HCT116 (cell line): ENCODE measurements at regions not wholly inside any gene's neighbourhood (a gene's known extent, or its start where the extent isn't known, plus 50 kb on each side); places are given as distances from the start of the nearest gene placed in this dataset.

Source experiments
- ATAC-seq: fragments of 200-7000 bp; cut with Tn5 transposase; 2 replicates; pipeline ENCODE4 v1.9.1; 2020; ENCODE audit warnings: mild to moderate bottlenecking, moderate library complexity
- BruUV-seq: library from RNA; stranded (reverse); fragments of 400-500 nt; replicated peaks from 2 replicates; lab custom pipeline; 2021; lab: Mats Ljungman, UMichigan
- CTCF ChIA-PET: fragments of 300-600 bp; sonication (Branson Sonifier 250); formaldehyde crosslinking; loops from one replicate; lab custom pipeline; 2021; ENCODE audit warnings: antibody characterized with exemption; lab: Charles Lee
- POLR2A ChIA-PET: fragments of 300-600, 350-600 bp; sonication (Branson Sonifier 250); formaldehyde crosslinking; loops from one replicate; lab custom pipeline; 2021; ENCODE audit warnings: antibody characterized with exemption; lab: Charles Lee
- RAD21 ChIA-PET, 2 experiments: fragments of 300-600 bp; sonication (Branson Sonifier 250); formaldehyde crosslinking; loops; one replicate each; lab custom pipeline; 2023; ENCODE audit warnings: low total read pairs in 2 of 2; ENCODE audit not compliant: uncharacterized antibody in 2 of 2, unreplicated experiment in 2 of 2, low non-redundant PET in 1 of 2; lab: Charles Lee
- DNase-seq: peaks from one replicate; pipeline ENCODE4 v3.0.0-alpha.2; 2010; ENCODE audit warnings: low read depth, low spot score
- H2AFZ ChIP-seq: fragments of 200-600 bp; shearing (Covaris generic), sonication (generic); 2 replicates; pipeline ENCODE4 v1.6.1; 2017; ENCODE audit warnings: low read depth, mixed run types, mixed read lengths, antibody characterized with exemption, low read length; ENCODE audit not compliant: poor library complexity, severe bottlenecking
- H3K27ac ChIP-seq: 2 replicates; pipeline ENCODE4 v1.5.1; 2012; ENCODE audit warnings: low read depth, low read length
- H3K27me3 ChIP-seq: fragments of 200-600 bp; sonication (generic); 2 replicates; pipeline ENCODE4 v1.6.1; 2016; ENCODE audit warnings: mixed run types, low read length, mixed read lengths; ENCODE audit not compliant: insufficient read depth
- H3K36me3 ChIP-seq, 2 experiments: fragments of 200-500 bp in 1 of 2; fragments of 200-600 bp in 1 of 2; sonication (Bioruptor generic) in 1 of 2; sonication (generic) in 1 of 2; 2 replicates each; pipeline versions ENCODE4 v1.5.1 to v1.6.1; 2014 to 2016; ENCODE audit warnings: low read length in 2 of 2, inconsistent platforms in 1 of 2, mixed read lengths in 1 of 2, mixed run types in 1 of 2; ENCODE audit not compliant: insufficient read depth in 2 of 2, control insufficient read depth in 1 of 2
- H3K4me1 ChIP-seq, 2 experiments: fragments of 200-600 bp in 1 of 2; sonication (generic) in 1 of 2; 2 replicates each; pipeline versions ENCODE4 v1.5.1 to v1.6.1; 2012 to 2017; ENCODE audit warnings: low read length in 2 of 2, inconsistent platforms in 1 of 2, mild to moderate bottlenecking in 1 of 2, mixed read lengths in 1 of 2, mixed run types in 1 of 2, moderate library complexity in 1 of 2; ENCODE audit not compliant: insufficient read depth in 2 of 2, control insufficient read depth in 1 of 2
- H3K4me2 ChIP-seq: fragments of 200-600 bp; sonication (generic); 2 replicates; pipeline ENCODE4 v1.6.1; 2017; ENCODE audit warnings: mixed run types, low read length, mixed read lengths
- H3K4me3 ChIP-seq, 2 experiments: fragments of 200-600 bp in 1 of 2; sonication (generic) in 1 of 2; replicated peaks in 1 of 2; 2 replicates each; pipeline ENCODE4 v1.5.1; 2011 to 2016; ENCODE audit warnings: low read length in 2 of 2, control low read depth in 1 of 2, low read depth in 1 of 2, mild to moderate bottlenecking in 1 of 2, mixed read lengths in 1 of 2, mixed run types in 1 of 2
- H3K79me2 ChIP-seq: fragments of 200-600 bp; sonication (generic); 2 replicates; pipeline ENCODE4 v1.6.1; 2017; ENCODE audit warnings: mild to moderate bottlenecking, mixed run types, low read length, moderate library complexity, mixed read lengths; ENCODE audit not compliant: insufficient read depth
- H3K9ac ChIP-seq: fragments of 200-600 bp; sonication (generic); 2 replicates; pipeline ENCODE4 v1.6.1; 2016; ENCODE audit warnings: low read length, mixed read lengths
- H3K9me2 ChIP-seq: fragments of 200-600 bp; sonication (generic), shearing (Covaris generic); 2 replicates; pipeline ENCODE4 v1.6.1; 2017; ENCODE audit warnings: mixed run types, mild to moderate bottlenecking, moderate library complexity; ENCODE audit not compliant: insufficient read depth
- H3K9me3 ChIP-seq, 2 experiments: fragments of 200-500 bp in 1 of 2; fragments of 200-600 bp in 1 of 2; sonication (Bioruptor generic) in 1 of 2; sonication (generic) in 1 of 2; 2 replicates each; pipeline ENCODE4 v1.6.1; 2014 to 2017; ENCODE audit warnings: low read length in 2 of 2, mixed read lengths in 2 of 2, inconsistent platforms in 1 of 2, low read depth in 1 of 2, mild to moderate bottlenecking in 1 of 2, mixed run types in 1 of 2, moderate library complexity in 1 of 2; ENCODE audit not compliant: control insufficient read depth in 1 of 2, insufficient read depth in 1 of 2
- H4K20me1 ChIP-seq: fragments of 200-600 bp; sonication (generic), shearing (Covaris generic); 2 replicates; pipeline ENCODE4 v1.6.1; 2017; ENCODE audit warnings: mixed run types, mild to moderate bottlenecking, moderate library complexity; ENCODE audit not compliant: insufficient read depth
- CBX3 ChIP-seq: IDR thresholded peaks from 2 replicates; pipeline ENCODE4 v1.6.1; 2012; ENCODE audit warnings: low read depth
- CTCF ChIP-seq, 3 experiments: fragments of 200-600 bp in 1 of 3; sonication (generic) in 1 of 3; IDR thresholded peaks in 2 of 3; conservative IDR thresholded peaks in 1 of 3; 2 replicates each; pipeline ENCODE4 v1.5.1; 2012 to 2017; ENCODE audit warnings: low read depth in 2 of 3, low read length in 2 of 3, antibody characterized with exemption in 1 of 3, borderline replicate concordance in 1 of 3, control low read depth in 1 of 3, mild to moderate bottlenecking in 1 of 3, mixed read lengths in 1 of 3, mixed run types in 1 of 3, moderate library complexity in 1 of 3; ENCODE audit not compliant: insufficient read depth in 1 of 3
- MAX ChIP-seq: IDR thresholded peaks from 2 replicates; pipeline ENCODE4 v1.6.1; 2012
- POLR2A ChIP-seq: IDR thresholded peaks from 2 replicates; pipeline ENCODE4 v1.7.0; 2011; ENCODE audit warnings: borderline replicate concordance; ENCODE audit not compliant: insufficient read depth, insufficient read length; ENCODE audit errors: extremely low read depth
- RAD21 ChIP-seq: IDR thresholded peaks from 2 replicates; pipeline ENCODE4 v1.6.1; 2012; ENCODE audit warnings: low read depth, mild to moderate bottlenecking
- TCF7L2 ChIP-seq: IDR thresholded peaks from 2 replicates; pipeline ENCODE4 v1.7.0; 2011; ENCODE audit warnings: borderline replicate concordance, inconsistent platforms; ENCODE audit not compliant: insufficient read depth, insufficient read length; ENCODE audit errors: extremely low read depth
- YY1 ChIP-seq: IDR thresholded peaks from 2 replicates; pipeline ENCODE4 v1.6.1; 2011; ENCODE audit warnings: low read length, low read depth, moderate library complexity, mild to moderate bottlenecking; ENCODE audit not compliant: insufficient replicate concordance; ENCODE audit errors: extremely low read depth
- ZBTB33 ChIP-seq: IDR thresholded peaks from 2 replicates; pipeline ENCODE4 v1.6.1; 2011; ENCODE audit warnings: mild to moderate bottlenecking, low read length, moderate library complexity; ENCODE audit not compliant: insufficient replicate concordance; ENCODE audit errors: extremely low read depth
- intact Hi-C: fragments of 100-400 bp; cut with micrococcal nuclease; formaldehyde crosslinking; loops from 2 replicates; pipeline ENCODE4 v1.10.0; 2022

GRCh38 chr2:235135990-235136561 lies 184.3 kb downstream of the SH3BP4 start:
- TF ChIP-seq YY1 (peak; percentile 76), CTCF (IDR thresholded peaks at IDR 0.05 in 2 of 3, conservative IDR thresholded peaks at IDR 0.05 in 1 of 3; ENCODE audit: borderline replicate concordance in 1 of 3, insufficient read depth in 1 of 3, low read depth in 2 of 3, low read length in 2 of 3) (peak; percentile 72 to 88 (median 75)), RAD21 (peak; percentile 93), ZBTB33 (no peak), CBX3 (0 out of 2 replicates have a peak, but pooled peaks have one; percentile 23), POLR2A (no peak), MAX (peak; percentile 93), TCF7L2 (peak; percentile 20)
- Histone ChIP-seq H3K27ac (no peak overlapping the region), H3K9ac (no peak overlapping the region), H3K4me1 (no peaks in the 10 kb centered on the region), H2AFZ (peak overlapping the region; percentile 92), H3K4me3 (no peak overlapping the region), H3K79me2 (no peaks in the 10 kb centered on the region), H3K27me3 (no peaks in the 10 kb centered on the region), H3K36me3 (no peaks in the 10 kb centered on the region), H3K9me3 (no peaks in the 10 kb centered on the region), H3K4me2 (peak overlapping the region; percentile 32; the same call in 1 of the 2 replicates), H4K20me1 (no peaks in the 10 kb centered on the region), H3K9me2 (no peaks in the 10 kb centered on the region)
- POLR2A ChIA-PET: no interaction called here
- RAD21 ChIA-PET: interaction anchor here (0.8 to 1.5 kb wide), 3 partner anchors 35 to 610 kb away, joined by 3 to 10 read pairs (median 5); no protein-coding TSS in a partner anchor
- DNase-seq (peak; percentile 77), ATAC-seq (peak; percentile 99)
- CTCF ChIA-PET: interaction anchor here (0.9 to 2.2 kb wide), 7 partner anchors 19 to 610 kb away, joined by 3 to 20 read pairs (median 7); no protein-coding TSS in a partner anchor
- intact Hi-C loops: loop anchor here (1.0 to 5.0 kb wide), 5 partner anchors 126 to 610 kb away; no protein-coding TSS in a partner anchor
- no TSS peak for BruUV-seq
